NCI-H1048 (cell line): ENCODE measurements at regions not wholly inside any gene's neighbourhood (a gene's known extent, or its start where the extent isn't known, plus 50 kb on each side); places are given as distances from the start of the nearest gene placed in this dataset.

Experiments
- DNase-seq: peaks from one replicate; lab custom pipeline; 2025; lab: John Stamatoyannopoulos, UW

- no peak for DNase-seq
These were observed 363.8 kb upstream of the USP15 start for GRCh38 chr12:61896436-61896835.

GRCh38 chr12:61902403-61902802, 357.8 kb upstream of the USP15 start:
- no peak for DNase-seq

- DNase-seq = no peak
These were observed 349.1 kb upstream of the USP15 start for GRCh38 chr12:61911113-61911512.

GRCh38 chr12:61915420-61915819, 344.8 kb upstream of the USP15 start:
- DNase-seq = no peak

GRCh38 chr12:61916831-61917230, 343.4 kb upstream of the USP15 start:
- DNase-seq = no peak

GRCh38 chr12:61919686-61920085, 340.5 kb upstream of the USP15 start:
- DNase-seq = no peak

GRCh38 chr12:61920230-61920629, 340.0 kb upstream of the USP15 start:
- DNase-seq = no peak

GRCh38 chr12:61923152-61923551, 337.1 kb upstream of the USP15 start:
- DNase-seq = no peak

GRCh38 chr12:61934564-61934963, 325.6 kb upstream of the USP15 start:
- no peak for DNase-seq

- no peak for DNase-seq
These were observed 320.2 kb upstream of the USP15 start for GRCh38 chr12:61939977-61940376.

GRCh38 chr12:61956545-61956944, 303.7 kb upstream of the USP15 start:
- DNase-seq = no peak

- DNase-seq = no peak
These were observed 285.7 kb upstream of the USP15 start for GRCh38 chr12:61974461-61974860.

GRCh38 chr12:61985830-61986229, 274.4 kb upstream of the USP15 start:
- no peak for DNase-seq

- no peak for DNase-seq
These were observed 273.0 kb upstream of the USP15 start for GRCh38 chr12:61987173-61987572.

- no peak for DNase-seq
These were observed 268.5 kb upstream of the USP15 start for GRCh38 chr12:61991661-61992060.

- DNase-seq = no peak
These were observed 266.4 kb upstream of the USP15 start for GRCh38 chr12:61993734-61994345.

GRCh38 chr12:61996717-61997116, 263.5 kb upstream of the USP15 start:
- no peak for DNase-seq

- no peak for DNase-seq
These were observed 261.4 kb upstream of the USP15 start for GRCh38 chr12:61998791-61999190.

- DNase-seq = no peak
These were observed 260.9 kb upstream of the USP15 start for GRCh38 chr12:61999311-61999710.

GRCh38 chr12:62001424-62001823, 258.8 kb upstream of the USP15 start:
- no peak for DNase-seq

- no peak for DNase-seq
These were observed 257.0 kb upstream of the USP15 start for GRCh38 chr12:62003226-62003625.

- DNase-seq = no peak
These were observed 256.5 kb upstream of the USP15 start for GRCh38 chr12:62003701-62004100.

GRCh38 chr12:62005615-62006014, 254.6 kb upstream of the USP15 start:
- DNase-seq = no peak

- no peak for DNase-seq
These were observed 254.0 kb upstream of the USP15 start for GRCh38 chr12:62006076-62006732.
